ENCODE measurements at regions not wholly inside any gene's neighbourhood (a gene's known extent, or its start where the extent isn't known, plus 50 kb on each side); places are given as distances from the start of the nearest gene placed in this dataset.

GRCh38 chr7:32150039-32150438, 79.8 kb upstream of the PDE1C start:
- TF ChIP-seq TAF1 (IDR thresholded peaks at IDR 0.05; ENCODE audit: low read depth) (no peak), TCF12 (IDR thresholded peaks at IDR 0.05; ENCODE audit: low read depth) (no peak), RAD21 (IDR thresholded peaks at IDR 0.05; ENCODE audit: low read depth) (no peak), EGR1 (IDR thresholded peaks at IDR 0.05) (no peak), MAX (IDR thresholded peaks at IDR 0.05) (no peak), FOXM1 (IDR thresholded peaks at IDR 0.05; ENCODE audit: borderline replicate concordance, low read depth) (no peak), NFIC (IDR thresholded peaks at IDR 0.05) (no peak), CEBPB (IDR thresholded peaks at IDR 0.05) (no peak), EP300 (IDR thresholded peaks at IDR 0.05; ENCODE audit: borderline replicate concordance) (no peak), ZBTB7A (IDR thresholded peaks at IDR 0.05; ENCODE audit: low read depth) (no peak), YY1 (IDR thresholded peaks at IDR 0.05; ENCODE audit: low read depth) (no peak), USF1 (IDR thresholded peaks at IDR 0.05) (no peak)
- TF ChIP-seq, protein P1, sequence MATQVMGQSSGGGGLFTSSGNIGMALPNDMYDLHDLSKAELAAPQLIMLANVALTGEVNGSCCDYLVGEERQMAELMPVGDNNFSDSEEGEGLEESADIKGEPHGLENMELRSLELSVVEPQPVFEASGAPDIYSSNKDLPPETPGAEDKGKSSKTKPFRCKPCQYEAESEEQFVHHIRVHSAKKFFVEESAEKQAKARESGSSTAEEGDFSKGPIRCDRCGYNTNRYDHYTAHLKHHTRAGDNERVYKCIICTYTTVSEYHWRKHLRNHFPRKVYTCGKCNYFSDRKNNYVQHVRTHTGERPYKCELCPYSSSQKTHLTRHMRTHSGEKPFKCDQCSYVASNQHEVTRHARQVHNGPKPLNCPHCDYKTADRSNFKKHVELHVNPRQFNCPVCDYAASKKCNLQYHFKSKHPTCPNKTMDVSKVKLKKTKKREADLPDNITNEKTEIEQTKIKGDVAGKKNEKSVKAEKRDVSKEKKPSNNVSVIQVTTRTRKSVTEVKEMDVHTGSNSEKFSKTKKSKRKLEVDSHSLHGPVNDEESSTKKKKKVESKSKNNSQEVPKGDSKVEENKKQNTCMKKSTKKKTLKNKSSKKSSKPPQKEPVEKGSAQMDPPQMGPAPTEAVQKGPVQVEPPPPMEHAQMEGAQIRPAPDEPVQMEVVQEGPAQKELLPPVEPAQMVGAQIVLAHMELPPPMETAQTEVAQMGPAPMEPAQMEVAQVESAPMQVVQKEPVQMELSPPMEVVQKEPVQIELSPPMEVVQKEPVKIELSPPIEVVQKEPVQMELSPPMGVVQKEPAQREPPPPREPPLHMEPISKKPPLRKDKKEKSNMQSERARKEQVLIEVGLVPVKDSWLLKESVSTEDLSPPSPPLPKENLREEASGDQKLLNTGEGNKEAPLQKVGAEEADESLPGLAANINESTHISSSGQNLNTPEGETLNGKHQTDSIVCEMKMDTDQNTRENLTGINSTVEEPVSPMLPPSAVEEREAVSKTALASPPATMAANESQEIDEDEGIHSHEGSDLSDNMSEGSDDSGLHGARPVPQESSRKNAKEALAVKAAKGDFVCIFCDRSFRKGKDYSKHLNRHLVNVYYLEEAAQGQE (IDR thresholded peaks at IDR 0.05; ENCODE audit: low read depth): no peak

Data from Ishikawa (cell line).